LHCN-M2 (cell line): ENCODE measurements at regions not wholly inside any gene's neighbourhood (a gene's known extent, or its start where the extent isn't known, plus 50 kb on each side); places are given as distances from the start of the nearest gene placed in this dataset.

Experiments
- DNase-seq: peaks from one replicate; pipeline ENCODE4 v3.0.0-alpha.2; 2012; ENCODE audit warnings: low read depth

GRCh38 chr20:57927376-57927775, 217.6 kb upstream of the PMEPA1 start:
- no peak for DNase-seq

GRCh38 chr20:57922706-57923105, 212.9 kb upstream of the PMEPA1 start:
- DNase-seq: no peak

GRCh38 chr20:57922083-57922482, 212.3 kb upstream of the PMEPA1 start:
- DNase-seq: no peak

GRCh38 chr20:57921676-57922075, 211.9 kb upstream of the PMEPA1 start:
- no peak for DNase-seq

GRCh38 chr20:57920971-57921370, 211.2 kb upstream of the PMEPA1 start:
- no peak for DNase-seq

GRCh38 chr20:57919049-57919448, 209.2 kb upstream of the PMEPA1 start:
- DNase-seq: no peak

- DNase-seq: no peak
Measured at GRCh38 chr20:57918551-57918950, 208.7 kb upstream of the PMEPA1 start.

- no peak for DNase-seq
Measured at GRCh38 chr20:57914205-57914604, 204.4 kb upstream of the PMEPA1 start.

GRCh38 chr20:57913156-57913930, 203.5 kb upstream of the PMEPA1 start:
- no peak for DNase-seq

- DNase-seq: no peak
Measured at GRCh38 chr20:57912227-57912582, 202.4 kb upstream of the PMEPA1 start.

- no peak for DNase-seq
Measured at GRCh38 chr20:57911512-57912226, 201.9 kb upstream of the PMEPA1 start.

GRCh38 chr20:57910716-57911115, 200.9 kb upstream of the PMEPA1 start:
- DNase-seq: no peak

GRCh38 chr20:57909763-57910331, 200.0 kb upstream of the PMEPA1 start:
- DNase-seq: no peak

- no peak for DNase-seq
Measured at GRCh38 chr20:57908704-57909630, 199.2 kb upstream of the PMEPA1 start.

- no peak for DNase-seq
Measured at GRCh38 chr20:57908226-57908625, 198.4 kb upstream of the PMEPA1 start.

GRCh38 chr20:57907131-57908000, 197.6 kb upstream of the PMEPA1 start:
- DNase-seq: no peak

GRCh38 chr20:57905448-57905847, 195.6 kb upstream of the PMEPA1 start:
- no peak for DNase-seq

GRCh38 chr20:57904314-57905105, 194.7 kb upstream of the PMEPA1 start:
- DNase-seq: no peak

GRCh38 chr20:57902473-57902872, 192.7 kb upstream of the PMEPA1 start:
- DNase-seq: peak; percentile 83

- no peak for DNase-seq
Measured at GRCh38 chr20:57901526-57901925, 191.7 kb upstream of the PMEPA1 start.
